Right renal pelvis (tissue), 4 donors: ENCODE measurements at regions not wholly inside any gene's neighbourhood (a gene's known extent, or its start where the extent isn't known, plus 50 kb on each side); places are given as distances from the start of the nearest gene placed in this dataset.
"Not testable (repeated sequence)": the region's sequence is repeated elsewhere in the genome, so short reads cannot be mapped to it uniquely, and the experiment has no call there.

Experiments
- DNase-seq, 4 donors: peaks; one replicate each; pipeline ENCODE4 v3.0.0-alpha.2; 2013; ENCODE audit warnings: low read depth in 4 of 4, low spot score in 3 of 4, missing footprints in 1 of 4

GRCh38 chrX:111041018-111041462 lies 55.0 kb upstream of the PAK3 start:
- DNase-seq = no peak

- DNase-seq = no peak
Observed at GRCh38 chrX:111040377-111041017, 55.5 kb upstream of the PAK3 start.

DNA sequence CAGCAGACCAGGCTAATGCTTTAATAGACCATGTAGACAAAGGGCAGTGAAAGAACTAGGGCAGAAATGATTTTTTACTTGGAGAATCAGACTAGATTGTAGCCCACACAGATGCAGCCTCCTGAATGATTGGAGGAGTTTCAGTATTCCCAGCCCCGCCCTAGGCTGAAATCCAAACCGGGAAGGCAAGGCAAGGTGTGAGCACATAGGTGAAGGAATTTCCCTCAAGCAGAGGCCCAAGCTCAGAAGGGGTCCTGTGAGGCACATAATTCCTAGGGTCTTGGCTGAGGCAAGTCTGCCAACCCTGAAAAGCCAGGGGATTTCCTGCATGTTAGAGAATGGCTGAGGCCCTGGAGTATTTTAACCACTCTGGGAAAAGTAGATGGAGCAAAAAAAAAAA lies 56.4 kb upstream of the PAK3 start:
- no peak for DNase-seq

- no peak for DNase-seq
Observed at GRCh38 chrX:111035991-111036390, 60.0 kb upstream of the PAK3 start.

- no peak for DNase-seq
Observed at GRCh38 chrX:111035256-111035655, 60.7 kb upstream of the PAK3 start.

DNA sequence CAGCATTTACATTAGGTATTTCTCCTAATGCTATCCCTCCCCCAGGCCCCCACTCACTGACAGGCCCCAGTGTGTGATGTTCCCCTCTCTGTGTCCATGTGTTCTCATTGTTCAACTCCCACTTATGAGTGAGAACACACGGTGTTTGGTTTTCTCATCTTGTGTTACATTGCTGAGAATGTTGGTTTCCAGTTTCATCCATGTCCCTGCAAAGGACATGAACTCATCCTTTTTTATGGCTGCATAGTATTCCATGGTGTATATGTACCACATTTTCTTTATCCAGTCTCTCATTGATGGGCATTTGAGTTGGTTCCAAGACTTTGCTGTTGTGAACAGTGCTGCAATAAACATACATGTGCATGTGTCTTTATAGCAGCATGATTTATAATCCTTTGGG lies 73.0 kb upstream of the PAK3 start:
- not testable (repeated sequence) for DNase-seq

- DNase-seq = no peak
Observed at GRCh38 chrX:111020283-111020682, 75.7 kb upstream of the PAK3 start.

DNA sequence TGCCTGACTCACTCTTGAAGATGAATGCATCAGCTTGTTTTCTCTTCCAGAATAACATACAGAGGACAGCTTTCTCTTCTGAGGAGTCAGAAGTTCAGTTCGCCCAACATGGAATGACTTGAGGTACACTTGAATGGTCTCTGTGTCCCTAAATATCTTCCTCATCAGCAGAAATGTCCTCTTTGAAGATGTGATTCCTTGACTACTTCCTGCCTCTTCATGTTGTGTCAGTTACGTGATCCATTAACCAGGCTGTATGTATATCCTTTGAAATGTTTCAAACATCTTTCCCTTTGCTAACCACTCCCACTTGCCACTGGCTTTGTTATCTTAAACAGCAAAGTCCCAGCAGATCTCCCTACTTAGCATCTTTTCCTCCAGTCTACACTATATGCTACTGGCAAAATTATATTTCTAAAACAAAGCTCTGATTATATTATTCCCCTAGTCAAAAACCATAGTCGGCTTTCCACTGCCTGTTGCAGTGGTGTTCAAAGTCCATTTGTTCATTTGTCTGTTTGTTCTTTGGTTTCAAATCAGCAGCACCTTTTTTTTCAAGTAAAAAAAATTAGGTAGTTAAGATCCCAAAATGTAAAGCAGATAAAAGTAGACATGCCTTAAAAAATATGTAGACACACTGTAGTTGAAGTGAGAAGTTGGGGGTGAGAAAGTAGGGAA lies 82.1 kb upstream of the PAK3 start:
- DNase-seq = no peak

GRCh38 chrX:111010111-111010510 lies 85.9 kb upstream of the PAK3 start:
- no peak for DNase-seq

- no peak for DNase-seq
Observed at GRCh38 chrX:111009256-111009655, 86.7 kb upstream of the PAK3 start.

GRCh38 chrX:111008126-111008525 lies 87.9 kb upstream of the PAK3 start:
- DNase-seq = no peak

DNA sequence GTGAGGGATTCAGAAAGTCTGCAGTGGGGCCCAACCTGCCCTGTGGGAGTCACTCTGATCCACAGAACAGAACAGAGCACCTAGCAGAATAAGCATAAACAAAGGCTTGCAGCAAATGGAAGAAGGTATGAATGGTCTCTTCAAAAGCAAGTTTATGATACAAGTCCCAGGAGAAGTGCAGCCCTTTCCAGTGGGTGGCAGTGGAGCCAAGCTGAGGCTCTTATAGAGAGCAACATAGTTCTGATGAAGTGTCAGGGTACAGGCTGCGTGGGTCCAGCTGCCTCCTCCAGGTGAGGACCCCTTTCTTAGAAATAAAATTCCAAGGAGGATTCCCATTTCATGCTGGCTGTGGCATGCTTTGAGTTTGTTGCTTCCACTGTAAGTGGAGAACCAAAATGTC lies 88.8 kb upstream of the PAK3 start:
- no peak for DNase-seq

DNA sequence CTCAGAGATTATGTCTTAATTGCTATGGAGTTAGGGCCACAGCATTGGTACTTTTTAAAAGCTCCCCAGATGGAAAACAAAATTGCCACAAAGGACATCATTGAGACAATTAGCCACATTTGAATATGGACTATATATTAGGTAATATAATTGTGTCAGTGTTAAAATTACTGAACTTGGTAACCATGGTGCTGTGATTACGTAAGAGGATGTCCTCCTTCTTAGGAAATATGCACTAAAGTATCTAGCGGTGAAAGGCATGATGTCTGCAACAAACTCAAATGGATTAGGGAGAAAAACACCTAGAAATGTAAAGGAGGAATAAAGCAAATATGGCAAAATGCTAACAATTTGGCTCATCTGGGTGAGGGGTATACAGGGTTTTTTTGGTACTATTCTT lies 89.9 kb upstream of the PAK3 start:
- no peak for DNase-seq

- no peak for DNase-seq
Observed at GRCh38 chrX:111005166-111005565, 90.8 kb upstream of the PAK3 start.

GRCh38 chrX:111003118-111003517 lies 92.9 kb upstream of the PAK3 start:
- no peak for DNase-seq

- DNase-seq = peak in 1 of 4 donors; percentile 1
Observed at GRCh38 chrX:110992611-110993010, 103.4 kb upstream of the PAK3 start.

DNA sequence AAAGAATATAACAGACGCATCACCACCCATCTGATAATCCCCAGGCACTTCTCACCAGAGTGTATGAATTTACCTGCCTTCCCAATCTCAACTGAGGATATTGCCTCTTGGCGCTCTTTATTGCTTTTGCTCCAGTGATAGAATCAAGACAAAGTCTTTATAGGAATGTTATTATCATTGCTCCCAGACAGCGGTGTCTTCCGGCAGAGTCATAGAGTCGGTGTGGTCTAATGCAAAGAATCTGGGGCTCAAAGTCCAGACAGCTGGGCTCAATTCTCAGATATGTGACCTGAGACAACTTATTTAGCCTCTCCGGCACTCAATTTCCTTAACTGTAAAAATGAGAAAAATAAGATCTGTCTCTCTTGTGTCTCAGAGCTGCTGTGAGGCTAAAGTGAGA lies 106.1 kb upstream of the PAK3 start:
- no peak for DNase-seq

DNA sequence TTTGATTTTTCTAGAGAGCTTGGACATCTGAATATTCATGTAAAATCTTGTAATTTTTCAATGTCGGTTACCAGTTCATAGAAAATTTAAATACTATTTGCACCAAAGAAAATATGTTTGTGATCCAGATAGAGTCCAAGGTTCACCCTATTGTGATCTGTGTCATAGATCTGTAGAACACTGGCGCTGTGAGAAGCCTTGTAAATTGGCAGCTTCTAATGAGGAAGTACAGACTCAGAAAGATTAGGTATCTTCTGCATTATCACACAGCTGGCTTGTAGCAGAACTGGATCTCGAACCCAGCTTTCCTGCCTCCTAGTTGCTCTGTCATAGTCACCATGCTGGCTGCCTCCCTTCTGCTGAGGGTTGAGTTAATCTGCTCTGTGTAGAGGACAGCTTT lies 106.5 kb upstream of the PAK3 start:
- no peak for DNase-seq

GRCh38 chrX:110987292-110987691 lies 108.7 kb upstream of the PAK3 start:
- DNase-seq = no peak

DNA sequence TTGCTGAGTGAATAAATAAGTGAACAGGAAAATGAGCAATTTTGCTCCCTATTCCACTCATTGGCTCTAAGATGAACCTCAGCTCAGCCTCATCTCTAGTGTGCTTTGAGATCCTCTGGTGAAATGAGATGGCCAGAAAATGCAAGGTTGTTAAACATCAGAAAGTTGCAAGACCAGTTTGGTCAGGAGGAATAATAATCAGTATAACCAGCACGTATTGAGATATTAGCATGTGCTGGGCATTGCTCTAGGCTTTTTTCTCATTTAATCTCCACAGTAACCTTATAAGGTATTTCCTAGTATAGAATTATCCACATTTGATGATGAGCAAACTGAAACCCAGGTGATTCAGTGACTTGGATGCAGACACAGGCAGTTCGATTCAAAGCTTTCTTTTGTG lies 110.5 kb upstream of the PAK3 start:
- DNase-seq = no peak

DNA sequence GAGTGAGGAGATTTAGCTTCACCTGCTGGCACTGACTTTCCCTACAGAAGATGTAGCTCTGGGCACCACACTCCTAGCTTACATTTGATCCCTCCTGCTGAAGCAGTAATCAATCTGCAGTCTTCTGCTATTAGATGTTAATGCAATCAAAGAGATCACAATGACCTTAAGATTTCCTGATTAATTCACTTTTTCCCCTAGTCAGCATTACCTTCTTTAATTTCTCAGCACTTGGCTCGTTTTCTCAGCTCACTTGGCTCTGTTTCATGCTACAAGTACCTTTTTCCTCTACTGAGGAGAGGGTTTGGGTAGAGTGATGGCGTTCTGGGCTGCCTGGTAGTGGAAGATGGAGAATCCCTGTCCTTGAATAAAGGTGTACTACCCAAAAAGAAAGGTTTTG lies 113.0 kb upstream of the PAK3 start:
- DNase-seq = no peak

- no peak for DNase-seq
Observed at GRCh38 chrX:110966839-110967238, 129.2 kb upstream of the PAK3 start.

DNA sequence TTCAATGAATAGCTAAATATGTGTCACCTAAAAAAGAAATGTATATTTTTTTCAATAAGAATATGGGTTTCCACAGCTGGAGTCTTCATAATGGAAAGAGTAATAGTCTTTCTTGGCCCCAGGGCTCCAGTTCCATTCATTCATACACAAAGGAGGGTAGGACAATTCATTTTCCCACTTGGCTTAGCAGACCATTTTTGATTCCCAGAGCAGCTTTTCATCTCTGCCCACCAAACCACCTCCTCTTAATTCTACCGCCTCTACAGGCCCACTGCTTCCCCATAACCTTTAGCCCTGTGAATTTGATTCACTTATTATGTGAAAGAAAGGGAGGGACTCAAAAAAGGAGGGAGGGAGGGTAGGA lies 129.9 kb upstream of the PAK3 start:
- no peak for DNase-seq
